SJSA1 (cell line): ENCODE measurements at regions not wholly inside any gene's neighbourhood (a gene's known extent, or its start where the extent isn't known, plus 50 kb on each side); places are given as distances from the start of the nearest gene placed in this dataset.
A peak's percentile ranks its signal among the peaks of the same experiment; 100 is the strongest.
"Not testable (repeated sequence)": the region's sequence is repeated elsewhere in the genome, so short reads cannot be mapped to it uniquely, and the experiment has no call there.

ENCODE experiments used
- DNase-seq, 2 experiments: peaks; one replicate each; pipeline ENCODE4 v3.0.0-alpha.2; 2015 to 2020; ENCODE audit warnings: low spot score in 2 of 2, low read depth in 1 of 2
- H3K27ac ChIP-seq: fragments of 250-450 bp; sonication (Bioruptor Pico); 2 replicates; pipeline ENCODE4 v1.5.1; 2020; ENCODE audit warnings: mild to moderate bottlenecking, moderate library complexity
- H3K27me3 ChIP-seq: fragments of 250-450 bp; sonication (Bioruptor Pico); replicated peaks from 2 replicates; pipeline ENCODE4 v1.5.1; 2020; ENCODE audit warnings: mild to moderate bottlenecking, moderate library complexity
- H3K36me3 ChIP-seq: fragments of 250-450 bp; sonication (Bioruptor Pico); 2 replicates; pipeline ENCODE4 v1.5.1; 2020; ENCODE audit warnings: mild to moderate bottlenecking
- H3K4me1 ChIP-seq: fragments of 250-450 bp; sonication (Bioruptor Pico); replicated peaks from 2 replicates; pipeline ENCODE4 v1.6.1; 2021; ENCODE audit warnings: mild to moderate bottlenecking
- H3K4me3 ChIP-seq: fragments of 250-450 bp; sonication (Bioruptor Pico); 2 replicates; pipeline ENCODE4 v1.5.1; 2020; ENCODE audit warnings: mild to moderate bottlenecking
- H3K9me3 ChIP-seq: fragments of 250-450 bp; sonication (Bioruptor Pico); replicated peaks from 2 replicates; pipeline ENCODE4 v1.5.1; 2020; ENCODE audit warnings: mild to moderate bottlenecking

DNA sequence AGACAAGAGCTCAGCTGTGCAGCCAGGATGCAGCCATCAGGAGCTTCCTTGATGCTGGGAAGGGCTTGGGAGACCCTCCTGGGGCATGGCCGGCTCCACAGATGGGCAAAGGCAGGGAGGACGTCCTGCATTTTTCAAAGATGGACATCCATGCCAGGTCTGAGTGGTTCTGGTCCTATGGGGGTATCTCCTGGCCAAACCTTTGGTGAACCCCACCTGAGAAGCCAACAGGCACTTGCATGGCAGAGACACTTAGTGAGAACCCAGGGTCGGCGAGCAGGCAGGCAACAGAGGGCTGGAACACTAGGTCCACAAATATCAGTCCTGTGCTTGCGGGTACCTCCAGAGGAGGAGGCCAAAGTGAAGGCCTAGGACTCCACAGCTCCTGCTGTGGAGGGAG, 70.0 kb downstream of the KCTD15 start:
- Histone ChIP-seq H3K4me1 (no peaks in the 10 kb centered on the region), H3K9me3 (no peaks in the 10 kb centered on the region), H3K4me3 (no peak overlapping the region), H3K27ac (no peak overlapping the region), H3K36me3 (no peaks in the 10 kb centered on the region), H3K27me3 (peaks cover 22% of the 10 kb centered on the region)
- no peak for DNase-seq

DNA sequence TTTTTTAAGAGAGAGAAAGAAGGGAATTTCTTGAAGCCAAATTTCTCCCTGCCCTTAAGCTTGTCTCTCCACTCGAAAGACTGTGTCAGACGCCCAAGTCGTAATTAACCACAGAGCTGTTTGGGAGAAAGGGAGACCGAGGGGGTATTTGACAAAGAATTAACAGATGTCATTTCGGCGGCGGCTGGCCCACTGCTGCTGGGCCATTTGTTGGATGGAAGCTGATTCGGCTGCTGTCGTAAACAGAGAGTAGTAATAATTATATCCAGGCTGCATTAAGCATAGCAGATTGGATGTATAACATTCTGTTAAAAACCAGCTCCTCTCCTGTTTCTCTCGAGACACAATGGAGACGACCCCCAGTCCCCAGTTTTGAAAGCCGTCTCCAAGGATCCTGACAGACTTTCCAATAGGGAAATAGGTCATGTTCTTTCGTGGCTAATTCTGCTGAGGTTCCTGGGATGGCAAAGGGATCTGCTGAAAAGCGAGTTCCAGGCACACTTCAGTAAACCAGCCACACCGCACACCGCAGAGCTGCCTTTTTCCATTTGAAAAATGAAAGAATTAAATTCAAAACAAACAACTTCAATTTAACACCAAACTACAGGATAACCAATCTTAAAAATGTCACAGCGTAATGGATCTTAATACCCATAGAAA, 71.5 kb downstream of the KCTD15 start:
- Histone ChIP-seq H3K36me3 (no peaks in the 10 kb centered on the region), H3K27me3 (peaks cover 22% of the 10 kb centered on the region), H3K4me3 (no peak overlapping the region), H3K4me1 (no peaks in the 10 kb centered on the region), H3K27ac (no peak overlapping the region), H3K9me3 (no peaks in the 10 kb centered on the region)
- DNase-seq: peak in 1 of 2 experiments; percentile 1

DNA sequence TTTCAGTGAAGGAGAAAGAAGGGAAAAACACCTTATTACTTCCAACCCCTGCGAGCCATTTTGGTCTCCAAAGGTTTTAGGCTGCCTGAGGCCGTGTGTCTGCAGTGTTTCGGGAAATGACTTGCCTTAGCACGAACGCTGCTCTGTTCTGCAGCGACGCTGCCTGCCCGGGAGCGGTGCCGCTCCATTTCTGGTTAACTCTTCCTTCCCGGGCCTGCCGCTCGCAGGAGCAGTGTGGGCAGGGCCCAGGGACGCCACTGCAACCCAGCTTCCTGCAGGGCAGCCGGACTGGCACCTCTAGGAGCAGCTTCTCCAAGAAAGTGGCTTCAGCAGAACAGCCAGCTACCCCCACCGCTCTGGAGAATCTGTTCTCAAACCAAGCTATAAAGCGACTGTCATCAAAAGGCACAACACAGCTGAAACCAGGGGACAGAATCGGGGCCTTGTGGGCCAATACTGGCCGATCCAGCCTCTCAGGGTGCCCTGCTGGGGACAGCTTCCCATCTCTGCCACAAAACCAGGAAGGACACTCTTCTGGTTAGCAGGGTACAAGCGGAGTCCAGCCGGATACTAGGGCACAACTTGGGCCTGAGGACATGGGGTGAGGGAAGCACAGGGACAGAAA, 72.2 kb downstream of the KCTD15 start:
- peaks cover 22% of the 10 kb centered on the region for H3K27me3 ChIP-seq
- no peaks in the 10 kb centered on the region for H3K36me3 ChIP-seq
- no peaks in the 10 kb centered on the region for H3K4me1 ChIP-seq
- H3K27ac ChIP-seq: no peak overlapping the region
- H3K4me3 ChIP-seq: no peak overlapping the region
- H3K9me3 ChIP-seq: no peaks in the 10 kb centered on the region
- DNase-seq: peak in 1 of 2 experiments; percentile 29

DNA sequence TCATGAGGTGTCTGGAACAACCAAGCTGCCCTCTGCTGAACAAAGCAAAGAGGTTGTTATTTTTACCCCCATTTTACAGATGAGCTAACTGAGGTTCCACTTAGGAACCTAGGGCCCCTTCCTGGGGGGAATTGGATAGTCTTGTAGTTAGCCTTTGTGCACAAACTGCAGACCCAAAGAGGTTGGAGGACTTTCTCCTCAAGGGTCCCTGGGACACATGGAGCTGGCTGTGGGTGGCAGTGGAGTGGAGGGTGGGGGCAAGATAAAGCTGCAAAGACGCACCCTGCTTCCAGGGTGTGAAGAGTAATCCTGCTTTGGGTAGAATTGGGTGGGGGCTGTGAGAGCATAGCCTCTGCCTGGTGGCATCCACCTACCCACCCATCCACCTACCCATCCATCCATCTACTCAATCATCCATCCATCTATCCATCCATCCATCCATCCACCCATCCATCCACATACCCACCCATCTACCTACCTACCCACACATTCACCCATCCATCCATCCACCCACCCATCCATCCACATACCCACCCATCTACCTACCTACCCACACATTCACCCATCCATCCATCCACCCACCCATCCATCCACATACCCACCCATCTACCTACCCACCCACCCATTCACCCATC, 73.7 kb downstream of the KCTD15 start:
- not testable (repeated sequence) for H3K4me3 ChIP-seq, H3K9me3 ChIP-seq, H3K4me1 ChIP-seq, H3K27ac ChIP-seq, H3K36me3 ChIP-seq
- DNase-seq: peak in 1 of 2 experiments; percentile 12
- peaks cover 22% of the 10 kb centered on the region for H3K27me3 ChIP-seq

DNA sequence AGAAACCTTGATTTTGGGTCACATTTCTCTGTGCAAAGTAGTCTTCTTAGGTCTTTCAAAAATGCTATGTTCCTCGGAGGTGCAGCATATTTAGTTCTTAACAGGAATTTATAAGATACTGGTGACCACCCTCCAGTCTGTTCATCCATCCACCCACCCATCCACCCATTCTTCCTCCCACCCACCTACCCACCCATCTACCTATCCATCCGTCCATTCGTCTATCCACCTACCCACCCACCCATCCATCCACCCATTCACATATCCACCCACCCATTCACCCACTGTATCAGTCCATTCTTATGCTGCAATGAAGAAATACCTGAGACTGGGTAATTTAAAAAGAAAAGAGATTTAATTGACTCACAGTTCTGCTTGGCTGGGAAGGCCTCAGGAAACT, 74.9 kb downstream of the KCTD15 start:
- Histone ChIP-seq H3K27ac (no peak overlapping the region), H3K9me3 (no peaks in the 10 kb centered on the region), H3K4me1 (no peaks in the 10 kb centered on the region), H3K4me3 (no peak overlapping the region), H3K27me3 (peaks cover 22% of the 10 kb centered on the region), H3K36me3 (no peaks in the 10 kb centered on the region)
- no peak for DNase-seq

DNA sequence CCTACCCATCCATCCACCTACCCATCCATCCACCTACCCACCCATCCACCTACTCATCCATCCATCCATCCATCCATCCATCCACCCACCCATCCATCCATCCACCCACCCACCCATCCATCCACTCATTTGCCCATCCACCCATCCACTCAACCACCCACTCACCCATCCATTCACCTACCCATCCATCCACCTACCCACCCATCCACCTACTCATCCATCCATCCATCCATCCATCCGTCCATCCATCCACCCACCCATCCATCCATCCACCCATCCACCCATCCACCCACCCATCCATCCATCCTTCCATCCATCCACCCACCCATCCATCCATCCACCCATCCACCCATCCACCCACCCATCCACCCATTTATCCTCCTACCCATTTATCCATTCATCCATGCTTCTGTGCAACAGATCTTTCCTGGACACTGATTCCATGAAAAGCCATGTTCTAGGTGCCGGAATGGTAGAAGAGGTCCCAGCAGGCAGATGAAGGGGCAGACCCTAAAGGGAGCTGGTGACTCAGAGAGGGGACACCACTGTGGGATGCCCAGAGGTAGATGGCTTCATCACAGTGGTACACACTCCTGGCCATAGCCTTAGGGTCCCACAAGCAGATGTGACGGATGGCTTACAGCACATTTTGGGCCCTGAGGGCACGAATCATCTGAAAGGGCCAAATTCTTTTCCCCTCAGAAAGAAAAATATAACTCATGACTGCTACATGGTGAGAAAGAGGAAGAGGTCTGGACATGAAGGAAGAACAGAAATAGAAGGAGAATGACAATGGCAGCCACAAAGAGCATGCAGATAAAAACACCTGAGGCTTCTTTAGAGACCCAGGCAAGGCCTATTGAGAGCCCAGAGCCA, 76.0 kb downstream of the KCTD15 start:
- no peak for DNase-seq
- H3K4me3 ChIP-seq: no peak overlapping the region
- no peaks in the 10 kb centered on the region for H3K36me3 ChIP-seq
- peaks cover 21% of the 10 kb centered on the region for H3K27me3 ChIP-seq
- no peaks in the 10 kb centered on the region for H3K4me1 ChIP-seq
- no peaks in the 10 kb centered on the region for H3K9me3 ChIP-seq
- H3K27ac ChIP-seq: no peak overlapping the region

DNA sequence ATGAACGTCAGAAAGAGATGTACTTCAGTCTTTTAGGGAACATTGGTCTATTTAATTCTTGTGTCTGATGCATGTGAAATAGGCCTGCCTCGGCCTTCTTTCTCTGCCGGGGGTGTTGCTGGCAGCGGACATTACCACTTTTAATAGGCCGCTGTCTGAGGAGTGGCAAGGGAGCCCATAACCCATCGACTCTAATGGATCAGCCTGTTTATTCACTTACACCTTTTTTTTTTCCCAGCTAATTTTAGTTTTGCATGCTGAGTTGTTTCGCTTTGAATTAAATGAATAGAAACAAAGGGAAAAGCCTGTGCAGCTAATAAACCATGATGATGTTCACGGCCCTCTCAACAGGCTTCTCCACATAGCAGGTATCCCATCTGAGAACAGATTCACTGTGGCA, 78.4 kb downstream of the KCTD15 start:
- H3K27ac ChIP-seq: no peak overlapping the region
- no peak overlapping the region for H3K4me3 ChIP-seq
- H3K36me3 ChIP-seq: no peaks in the 10 kb centered on the region
- H3K9me3 ChIP-seq: no peaks in the 10 kb centered on the region
- no peak for DNase-seq
- H3K4me1 ChIP-seq: no peaks in the 10 kb centered on the region
- H3K27me3 ChIP-seq: peaks cover 9% of the 10 kb centered on the region

DNA sequence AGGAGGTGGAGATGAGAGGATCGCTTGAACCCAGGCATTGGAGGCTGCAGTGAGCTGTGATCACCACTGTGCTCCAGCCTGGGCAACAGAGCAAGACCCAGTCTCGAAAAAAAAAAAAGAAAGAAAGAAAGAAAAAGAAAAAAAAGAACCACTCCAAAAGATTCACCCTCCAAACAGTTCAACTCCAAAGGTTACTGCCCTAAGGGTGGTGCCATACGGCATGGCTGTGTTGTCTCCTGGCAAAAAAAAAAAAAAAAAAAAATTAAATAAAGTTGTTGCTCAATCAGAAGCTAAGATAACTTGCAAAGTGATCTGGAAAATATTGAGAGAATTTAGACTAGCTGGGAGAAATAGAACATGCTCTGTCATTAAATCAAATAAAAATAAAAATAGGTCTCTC, 79.5 kb downstream of the KCTD15 start:
- H3K9me3 ChIP-seq: no peaks in the 10 kb centered on the region
- no peak overlapping the region for H3K27ac ChIP-seq
- no peaks in the 10 kb centered on the region for H3K4me1 ChIP-seq
- peaks cover 7% of the 10 kb centered on the region for H3K27me3 ChIP-seq
- H3K4me3 ChIP-seq: no peak overlapping the region
- no peak for DNase-seq
- H3K36me3 ChIP-seq: no peaks in the 10 kb centered on the region

DNA sequence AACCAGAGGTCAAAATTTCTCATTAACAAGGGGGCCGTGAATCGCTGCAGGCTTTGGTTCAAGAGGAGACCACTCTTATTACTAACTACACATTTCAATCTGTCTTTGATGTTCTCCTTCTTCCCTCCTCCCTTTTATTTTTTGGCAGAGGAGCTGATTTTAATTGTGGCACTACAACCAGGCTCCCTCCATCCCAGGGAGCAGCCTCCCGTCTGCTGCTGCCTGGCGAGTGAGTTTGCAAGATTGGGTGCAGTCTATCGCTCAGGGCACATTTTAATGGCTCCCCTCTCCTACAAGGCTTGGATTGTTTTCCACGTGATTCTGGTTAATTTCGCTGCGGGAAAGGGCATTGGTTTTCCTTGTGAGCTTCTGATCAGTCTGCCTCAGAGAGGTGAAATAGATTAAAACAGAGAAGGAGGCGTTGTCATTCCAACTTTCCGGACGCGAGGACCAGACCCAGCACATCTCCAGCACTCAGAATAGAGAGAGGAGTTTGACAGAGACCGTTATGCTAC, 81.4 kb downstream of the KCTD15 start:
- no peak for DNase-seq
- Histone ChIP-seq H3K4me1 (no peaks in the 10 kb centered on the region), H3K36me3 (no peaks in the 10 kb centered on the region), H3K27me3 (peaks cover 7% of the 10 kb centered on the region), H3K4me3 (no peak overlapping the region), H3K9me3 (no peaks in the 10 kb centered on the region), H3K27ac (no peak overlapping the region)

DNA sequence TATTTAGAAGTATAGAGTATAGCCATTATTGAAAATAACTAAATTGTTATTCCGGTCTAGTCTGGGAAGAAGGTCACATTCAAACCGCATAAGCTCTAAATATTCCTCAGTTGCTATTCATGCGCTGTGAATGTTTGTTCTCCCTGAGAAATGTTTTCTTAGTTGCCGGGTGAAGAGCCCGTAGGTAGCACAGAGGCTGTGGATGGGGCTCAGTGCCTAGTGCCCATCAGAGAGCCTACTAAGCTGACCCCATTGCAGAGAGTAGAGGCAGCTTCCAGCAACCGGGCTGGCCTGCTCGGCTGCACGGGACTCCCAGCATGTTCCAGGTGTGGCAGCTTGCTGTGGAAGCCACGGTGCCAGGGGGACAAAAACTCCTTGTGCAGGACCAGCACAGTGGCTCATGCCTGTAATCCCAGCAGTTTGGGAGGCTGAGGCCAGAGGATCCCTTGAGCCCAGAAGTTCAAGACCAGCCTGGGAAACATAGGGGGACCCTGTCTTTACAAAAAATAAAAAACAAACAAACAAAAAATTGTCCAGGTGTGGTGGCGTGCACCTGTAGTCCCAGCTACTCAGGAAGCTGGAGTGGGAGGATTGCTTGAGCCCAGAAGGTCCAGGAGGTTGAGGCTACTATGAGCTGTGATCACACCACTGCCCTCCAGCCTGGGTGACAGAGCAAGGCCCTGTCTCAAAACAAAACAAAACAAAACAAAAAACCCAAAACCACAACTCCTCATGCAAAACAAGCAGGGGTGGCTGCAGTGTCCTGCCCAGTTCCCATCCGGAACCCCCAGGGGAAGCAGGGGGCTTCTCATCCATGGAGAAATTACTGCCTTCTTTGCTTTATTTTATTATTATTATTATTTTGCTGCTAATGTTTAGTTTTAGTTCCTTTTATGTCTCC, 82.5 kb downstream of the KCTD15 start:
- no peaks in the 10 kb centered on the region for H3K4me1 ChIP-seq
- no peak for DNase-seq
- H3K27me3 ChIP-seq: peaks cover 7% of the 10 kb centered on the region
- no peaks in the 10 kb centered on the region for H3K36me3 ChIP-seq
- H3K9me3 ChIP-seq: no peaks in the 10 kb centered on the region
- H3K4me3 ChIP-seq: no peak overlapping the region
- H3K27ac ChIP-seq: no peak overlapping the region

DNA sequence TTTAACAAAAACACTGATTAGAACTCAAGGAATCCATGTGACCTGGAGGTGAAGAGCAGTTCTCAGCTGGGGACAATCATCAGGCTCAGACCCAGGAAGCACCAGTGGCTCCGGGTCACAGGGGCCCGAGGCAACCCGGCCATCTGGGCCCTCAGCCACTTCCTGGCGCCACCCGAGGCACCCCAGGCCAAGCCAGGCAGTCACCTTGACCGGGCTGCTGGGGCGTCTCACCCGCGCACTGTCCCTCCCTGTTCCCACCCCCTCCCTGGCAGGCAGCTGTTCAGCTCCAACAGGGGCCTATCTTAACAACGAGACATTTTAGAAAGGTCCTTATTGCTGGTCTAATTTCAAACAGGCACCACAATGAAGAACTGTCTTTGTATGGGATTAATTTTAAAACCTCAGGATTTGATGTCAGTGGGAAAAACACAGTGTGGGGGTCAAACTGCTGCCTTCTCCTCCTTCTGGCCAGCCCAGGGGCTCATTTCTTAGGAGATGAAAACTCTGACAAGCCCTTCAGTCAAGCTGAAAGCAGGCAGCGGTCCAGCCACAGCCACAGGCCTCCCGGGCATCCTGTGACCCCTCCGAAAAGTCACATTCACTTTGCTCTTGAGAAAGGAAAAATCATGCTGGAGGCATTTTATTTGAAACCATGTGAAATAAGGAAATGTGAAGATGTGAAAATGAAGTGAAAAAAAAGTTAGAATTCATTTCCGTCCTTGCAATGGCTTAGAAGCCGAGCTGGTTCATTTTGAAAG, 83.3 kb downstream of the KCTD15 start:
- Histone ChIP-seq H3K27me3 (peaks cover 7% of the 10 kb centered on the region), H3K9me3 (no peaks in the 10 kb centered on the region), H3K4me3 (no peak overlapping the region), H3K27ac (no peak overlapping the region), H3K36me3 (no peaks in the 10 kb centered on the region), H3K4me1 (no peaks in the 10 kb centered on the region)
- no peak for DNase-seq

DNA sequence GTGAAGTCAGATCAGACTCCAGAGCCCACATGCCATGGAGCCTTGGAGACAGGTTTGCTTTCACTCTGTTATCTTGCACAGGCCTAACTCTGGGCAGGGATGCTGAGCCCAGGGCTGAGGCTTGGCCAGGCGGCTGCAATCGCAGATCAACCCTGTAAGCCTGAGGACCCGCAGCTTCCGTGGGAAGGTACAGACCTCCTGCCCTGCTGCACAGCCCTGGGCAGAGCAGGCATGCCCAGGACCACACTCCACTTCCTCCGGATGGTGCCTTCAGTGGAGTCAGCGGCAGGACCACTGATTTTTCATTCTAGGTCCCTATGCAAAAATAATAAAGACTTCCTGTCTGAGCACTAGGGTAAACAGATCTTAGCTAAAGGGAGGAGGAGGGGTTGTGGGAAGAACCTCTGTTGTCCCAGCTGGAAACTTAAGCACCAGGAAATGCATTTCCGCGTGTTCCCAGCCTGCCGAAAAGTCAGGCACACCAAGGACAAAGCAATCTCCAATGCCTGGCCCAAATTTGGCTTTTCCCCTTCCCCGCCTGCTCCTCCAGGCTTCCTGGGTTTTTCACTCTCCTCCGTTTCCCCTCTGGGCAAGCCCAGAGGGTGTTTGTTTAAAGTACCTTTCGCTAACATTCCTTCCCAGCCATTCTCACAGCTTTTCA, 87.3 kb downstream of the KCTD15 start:
- Histone ChIP-seq H3K27me3 (no peaks in the 10 kb centered on the region), H3K36me3 (no peaks in the 10 kb centered on the region), H3K27ac (no peak overlapping the region), H3K9me3 (no peaks in the 10 kb centered on the region), H3K4me1 (no peaks in the 10 kb centered on the region), H3K4me3 (no peak overlapping the region)
- DNase-seq: no peak
